ENCODE measurements at regions not wholly inside any gene's neighbourhood (a gene's known extent, or its start where the extent isn't known, plus 50 kb on each side); places are given as distances from the start of the nearest gene placed in this dataset.

DNA sequence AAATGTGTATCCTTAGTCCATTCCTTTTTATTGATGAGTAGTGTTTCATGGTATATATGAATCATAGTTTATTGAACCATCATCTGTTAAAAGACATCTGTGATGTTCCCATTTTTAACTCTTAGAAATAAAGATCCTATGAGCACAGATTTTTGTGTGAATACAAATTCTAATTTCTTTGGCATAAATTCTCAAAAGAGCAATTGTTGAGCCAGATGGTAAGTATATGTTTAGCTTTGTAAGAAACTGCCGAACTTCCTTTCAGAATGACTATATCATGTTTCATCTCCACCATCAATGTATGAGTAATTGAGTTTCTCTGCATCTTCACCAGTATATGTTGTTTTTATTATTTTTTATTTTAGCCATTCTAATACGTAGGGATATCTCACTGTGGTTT is 526.4 kb downstream of the CDH10 start:
- TF ChIP-seq, protein P1, sequence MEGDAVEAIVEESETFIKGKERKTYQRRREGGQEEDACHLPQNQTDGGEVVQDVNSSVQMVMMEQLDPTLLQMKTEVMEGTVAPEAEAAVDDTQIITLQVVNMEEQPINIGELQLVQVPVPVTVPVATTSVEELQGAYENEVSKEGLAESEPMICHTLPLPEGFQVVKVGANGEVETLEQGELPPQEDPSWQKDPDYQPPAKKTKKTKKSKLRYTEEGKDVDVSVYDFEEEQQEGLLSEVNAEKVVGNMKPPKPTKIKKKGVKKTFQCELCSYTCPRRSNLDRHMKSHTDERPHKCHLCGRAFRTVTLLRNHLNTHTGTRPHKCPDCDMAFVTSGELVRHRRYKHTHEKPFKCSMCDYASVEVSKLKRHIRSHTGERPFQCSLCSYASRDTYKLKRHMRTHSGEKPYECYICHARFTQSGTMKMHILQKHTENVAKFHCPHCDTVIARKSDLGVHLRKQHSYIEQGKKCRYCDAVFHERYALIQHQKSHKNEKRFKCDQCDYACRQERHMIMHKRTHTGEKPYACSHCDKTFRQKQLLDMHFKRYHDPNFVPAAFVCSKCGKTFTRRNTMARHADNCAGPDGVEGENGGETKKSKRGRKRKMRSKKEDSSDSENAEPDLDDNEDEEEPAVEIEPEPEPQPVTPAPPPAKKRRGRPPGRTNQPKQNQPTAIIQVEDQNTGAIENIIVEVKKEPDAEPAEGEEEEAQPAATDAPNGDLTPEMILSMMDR (IDR thresholded peaks at IDR 0.05): no peak
- TF ChIP-seq POLR2A (IDR thresholded peaks at IDR 0.05): no peak
